ENCODE measurements at regions not wholly inside any gene's neighbourhood (a gene's known extent, or its start where the extent isn't known, plus 50 kb on each side); places are given as distances from the start of the nearest gene placed in this dataset.

DNA sequence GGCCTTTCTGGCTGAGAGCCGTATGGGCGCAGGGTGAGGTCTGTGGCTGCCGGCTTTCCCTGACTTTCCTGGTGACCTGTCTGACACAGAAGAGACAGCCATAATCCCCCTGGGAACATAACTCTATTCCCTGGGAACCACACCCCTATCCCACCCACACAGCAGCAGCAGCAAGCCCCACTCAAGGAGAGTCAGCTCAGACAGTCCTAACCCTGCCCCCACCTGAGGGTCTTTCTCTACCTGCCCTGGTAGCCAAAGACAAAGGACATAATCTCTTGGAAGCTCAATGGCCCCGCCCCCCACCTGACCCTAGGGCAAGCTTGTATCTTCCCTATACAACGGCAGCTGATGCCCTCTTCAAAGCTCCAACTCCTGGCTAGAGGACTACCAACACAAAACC lies 74.6 kb downstream of the PABPC4L start:
- TF ChIP-seq, protein P1, sequence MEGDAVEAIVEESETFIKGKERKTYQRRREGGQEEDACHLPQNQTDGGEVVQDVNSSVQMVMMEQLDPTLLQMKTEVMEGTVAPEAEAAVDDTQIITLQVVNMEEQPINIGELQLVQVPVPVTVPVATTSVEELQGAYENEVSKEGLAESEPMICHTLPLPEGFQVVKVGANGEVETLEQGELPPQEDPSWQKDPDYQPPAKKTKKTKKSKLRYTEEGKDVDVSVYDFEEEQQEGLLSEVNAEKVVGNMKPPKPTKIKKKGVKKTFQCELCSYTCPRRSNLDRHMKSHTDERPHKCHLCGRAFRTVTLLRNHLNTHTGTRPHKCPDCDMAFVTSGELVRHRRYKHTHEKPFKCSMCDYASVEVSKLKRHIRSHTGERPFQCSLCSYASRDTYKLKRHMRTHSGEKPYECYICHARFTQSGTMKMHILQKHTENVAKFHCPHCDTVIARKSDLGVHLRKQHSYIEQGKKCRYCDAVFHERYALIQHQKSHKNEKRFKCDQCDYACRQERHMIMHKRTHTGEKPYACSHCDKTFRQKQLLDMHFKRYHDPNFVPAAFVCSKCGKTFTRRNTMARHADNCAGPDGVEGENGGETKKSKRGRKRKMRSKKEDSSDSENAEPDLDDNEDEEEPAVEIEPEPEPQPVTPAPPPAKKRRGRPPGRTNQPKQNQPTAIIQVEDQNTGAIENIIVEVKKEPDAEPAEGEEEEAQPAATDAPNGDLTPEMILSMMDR (conservative IDR thresholded peaks at IDR 0.05; ENCODE audit: low read depth, low read length) = no peak
- TF ChIP-seq EZH2 (IDR thresholded peaks at IDR 0.05; ENCODE audit: low read length, unreplicated experiment) (no peak), EZH2phosphoT487 (IDR thresholded peaks at IDR 0.05; ENCODE audit: borderline replicate concordance, low read length) (no peak)

All from PC-3 (cell line).